ENCODE measurements at regions not wholly inside any gene's neighbourhood (a gene's known extent, or its start where the extent isn't known, plus 50 kb on each side); places are given as distances from the start of the nearest gene placed in this dataset.

DNA sequence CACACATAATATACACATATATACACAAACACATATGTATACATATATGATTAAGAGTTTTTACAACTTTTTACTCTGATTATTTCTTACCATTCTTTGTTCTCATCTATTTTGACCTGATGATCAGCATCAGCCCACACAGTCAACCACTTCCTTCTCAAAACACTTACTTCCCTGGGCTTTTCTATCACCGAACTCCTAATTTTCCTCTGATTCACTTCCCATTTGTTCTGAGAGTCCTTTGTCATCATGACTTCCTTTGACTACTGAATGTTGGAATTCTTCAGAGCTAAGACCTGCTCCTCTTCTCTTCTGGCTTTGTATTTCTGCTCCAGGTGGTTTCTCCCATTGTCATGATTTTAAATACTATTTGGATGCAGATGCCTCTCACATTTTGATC is 209.5 kb upstream of the AFF2 start:
- TF ChIP-seq CTCF (conservative IDR thresholded peaks at IDR 0.05; ENCODE audit: low read depth, low read length) (no peak), EZH2 (IDR thresholded peaks at IDR 0.05; ENCODE audit: low read length, unreplicated experiment) (no peak), EZH2phosphoT487 (IDR thresholded peaks at IDR 0.05; ENCODE audit: borderline replicate concordance, low read length) (no peak)

Data from PC-3 (cell line).